HuH-7 (cell line): ENCODE measurements at regions not wholly inside any gene's neighbourhood (a gene's known extent, or its start where the extent isn't known, plus 50 kb on each side); places are given as distances from the start of the nearest gene placed in this dataset.

Source experiments
- DNase-seq: peaks from one replicate; pipeline ENCODE4 v3.0.0; 2011; ENCODE audit warnings: low spot score

DNA sequence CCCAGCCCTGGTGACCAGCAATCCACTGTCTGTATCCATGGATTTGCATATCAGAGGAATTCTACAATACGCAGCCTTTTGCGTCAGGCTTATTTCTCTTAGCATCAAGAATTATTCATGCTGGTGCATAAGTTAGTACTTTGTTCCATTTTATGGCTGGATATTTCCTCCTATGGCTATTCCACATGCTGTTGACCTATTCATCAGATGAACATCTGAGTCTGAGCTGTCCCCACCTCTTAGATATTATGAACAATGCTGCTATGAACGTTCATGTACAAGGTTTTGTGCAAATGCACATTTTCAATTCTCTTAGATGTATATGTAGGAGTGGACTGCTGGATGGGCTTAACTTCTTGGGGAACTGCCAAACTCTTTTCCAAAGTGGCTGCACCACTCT, 79.0 kb upstream of the CST7 start:
- no peak for DNase-seq

DNA sequence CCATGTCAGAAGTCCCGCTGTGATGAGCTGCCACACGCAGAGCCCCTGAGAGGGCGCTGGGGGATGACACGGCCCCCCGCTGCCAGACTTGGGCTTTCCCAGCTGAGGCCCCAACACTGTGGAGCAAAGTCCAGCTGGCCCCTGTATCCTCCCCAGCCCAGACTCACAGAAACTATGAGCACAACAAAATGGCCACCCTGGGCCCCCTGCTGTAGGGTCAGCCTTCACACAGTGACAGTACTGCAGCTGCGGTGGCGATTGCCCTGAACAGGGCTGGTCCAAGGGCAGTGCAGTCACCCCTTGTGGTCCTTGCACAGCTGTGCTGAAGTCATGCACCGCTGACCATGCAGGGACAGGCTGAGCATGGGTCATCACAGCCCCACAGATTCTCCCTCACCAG, 78.2 kb upstream of the CST7 start:
- no peak for DNase-seq

DNA sequence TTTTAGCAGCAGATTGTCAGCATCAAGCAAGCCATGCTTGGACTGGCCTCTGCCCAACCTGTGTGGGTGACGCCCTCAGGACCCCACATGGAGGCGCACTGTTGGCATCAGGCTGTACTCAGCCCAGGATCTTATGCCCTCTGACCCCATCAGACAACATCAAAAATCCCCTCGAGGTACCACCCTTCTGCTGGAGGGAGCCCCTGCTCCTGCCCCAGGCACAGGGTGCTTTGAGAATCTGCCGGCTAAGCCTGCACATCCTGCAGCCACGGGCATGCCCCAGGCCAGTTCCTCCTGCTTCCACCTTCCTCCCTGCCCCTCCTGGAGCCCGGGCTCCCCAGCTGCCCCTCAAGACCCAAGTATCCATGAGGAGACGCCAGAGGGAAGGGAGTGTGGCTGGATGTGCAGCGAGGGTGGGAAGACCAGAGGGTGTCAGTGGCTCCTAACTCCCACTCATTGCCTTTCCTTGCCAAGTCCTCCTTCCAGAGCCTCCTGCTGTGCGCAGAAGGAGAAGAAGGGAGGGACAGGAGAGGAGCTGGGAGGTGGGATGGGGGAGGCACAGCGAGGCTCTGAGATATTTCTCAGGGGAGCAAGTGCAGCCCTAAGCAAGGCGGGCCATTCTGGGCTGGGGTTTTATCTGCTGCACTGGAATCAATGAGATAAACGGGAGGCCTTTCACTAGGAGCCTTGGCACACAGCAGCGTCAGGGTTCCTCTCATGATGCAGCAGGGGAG, 77.4 kb upstream of the CST7 start:
- no peak for DNase-seq

DNA sequence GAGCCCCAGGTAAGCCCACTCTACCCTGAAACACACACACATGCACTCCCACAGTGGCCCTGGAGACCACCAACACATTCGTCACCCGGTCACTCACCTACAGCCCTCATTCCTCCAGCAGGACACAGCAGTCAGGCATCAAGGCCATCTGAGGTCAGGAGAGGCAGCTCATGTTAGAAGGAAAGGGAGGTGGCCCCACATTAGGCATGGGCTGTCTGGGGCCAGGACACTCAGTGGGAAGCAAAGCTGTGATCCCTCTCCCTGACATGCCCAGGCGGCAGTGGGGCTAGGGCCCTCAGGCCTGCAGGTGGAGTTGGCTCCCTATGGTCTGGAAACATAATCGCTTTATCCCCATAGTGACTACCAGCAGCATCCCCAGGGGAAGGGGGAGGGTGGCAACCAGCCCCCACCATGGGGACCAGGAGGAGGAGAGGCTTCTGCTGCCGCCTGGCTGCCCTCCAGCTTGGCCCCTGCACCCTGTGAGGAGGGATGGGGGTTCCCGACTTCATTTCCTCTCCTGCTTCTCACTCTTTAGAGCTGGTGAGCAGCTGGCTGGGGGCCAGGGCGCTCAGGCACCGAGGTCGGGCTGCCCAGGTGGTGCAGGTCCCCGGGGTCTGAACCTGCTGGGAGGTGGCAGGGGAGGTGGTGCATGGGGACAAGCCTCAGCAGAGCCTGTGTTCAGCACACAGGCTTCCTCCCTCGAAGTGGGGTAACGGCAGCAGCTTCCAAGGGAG, 76.6 kb upstream of the CST7 start:
- no peak for DNase-seq

DNA sequence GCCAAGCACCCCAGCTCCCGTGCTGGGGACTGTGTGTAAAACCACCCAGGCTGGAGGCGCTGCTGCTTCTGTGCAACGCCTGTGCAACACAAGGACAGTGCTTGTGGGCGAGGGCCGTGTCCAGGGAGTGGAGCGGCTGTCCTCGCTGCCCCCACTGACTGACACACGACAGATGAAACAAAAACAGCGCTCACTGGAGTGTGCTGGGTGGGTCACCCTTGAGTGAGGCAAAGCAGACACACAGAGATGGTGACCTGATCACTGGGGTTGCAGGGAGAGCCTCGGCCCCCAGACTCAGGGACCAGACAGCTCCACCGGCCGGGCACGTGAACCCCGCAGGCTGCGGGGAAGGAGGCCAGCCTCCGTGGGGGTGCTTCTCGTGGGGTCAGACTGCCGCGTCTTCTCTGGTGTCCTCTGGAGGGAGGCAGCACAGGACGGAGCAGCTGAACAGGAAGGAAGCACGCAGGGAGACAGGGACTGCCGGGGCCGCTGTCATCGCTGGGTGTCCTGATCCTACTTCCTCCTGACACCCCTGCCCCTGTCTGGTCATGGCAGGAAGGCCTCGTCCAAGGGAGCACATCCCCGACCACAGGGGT, 75.9 kb upstream of the CST7 start:
- DNase-seq = no peak

DNA sequence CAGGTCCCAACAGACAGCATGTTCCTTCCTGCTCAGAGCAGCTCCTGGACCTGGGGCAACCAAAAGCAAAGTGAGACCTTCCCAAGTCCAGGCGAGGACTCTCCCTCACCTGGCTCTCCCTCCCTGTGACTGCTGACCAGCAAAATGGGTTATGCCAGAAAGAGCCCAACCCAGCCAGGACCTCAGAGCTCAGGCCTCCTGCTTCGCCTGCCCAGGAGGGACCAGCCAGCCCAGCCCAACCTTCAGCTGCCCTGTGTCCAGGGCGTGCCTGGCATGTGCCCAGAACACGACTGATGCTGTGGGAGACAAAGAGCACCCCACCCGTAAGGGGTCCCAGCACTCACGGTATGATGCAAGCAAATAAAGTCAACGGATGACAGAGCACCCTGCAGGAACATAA, 74.0 kb upstream of the CST7 start:
- no peak for DNase-seq

DNA sequence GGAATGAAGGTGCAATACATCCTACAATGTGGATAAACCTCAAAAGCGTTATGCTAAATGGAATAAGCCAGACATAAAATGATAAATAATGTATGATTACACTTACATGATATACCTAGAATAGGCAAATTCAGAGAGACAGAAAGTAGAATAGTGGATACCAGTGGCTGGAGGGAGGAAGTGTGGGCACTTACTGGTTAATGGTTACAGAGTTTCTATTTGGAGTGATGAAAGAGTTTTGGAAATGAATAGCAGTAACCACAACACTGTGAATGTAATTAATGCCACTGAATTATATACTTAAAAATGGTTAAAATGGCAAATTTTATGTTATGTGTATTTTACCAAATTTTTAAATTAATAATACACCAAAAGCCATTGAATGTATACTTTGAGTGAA, 71.4 kb upstream of the CST7 start:
- DNase-seq = no peak

DNA sequence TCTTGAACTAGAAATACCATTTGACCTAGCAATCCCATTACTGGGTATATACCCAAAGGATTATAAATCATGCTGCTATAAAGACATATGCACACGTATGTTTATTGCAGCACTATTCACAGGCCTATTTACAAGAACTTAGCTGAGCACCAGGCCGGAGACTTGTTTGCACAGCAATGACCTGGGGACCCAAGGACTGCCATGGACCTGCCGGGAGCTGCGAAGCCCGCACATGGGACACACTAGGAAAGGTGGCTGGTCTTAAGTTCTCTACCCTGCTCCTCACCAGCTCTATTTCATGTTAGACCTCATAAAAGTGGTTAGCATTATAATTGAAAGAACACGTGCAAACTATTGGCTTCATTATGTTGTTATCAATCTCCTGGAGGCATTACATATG, 70.4 kb upstream of the CST7 start:
- no peak for DNase-seq

DNA sequence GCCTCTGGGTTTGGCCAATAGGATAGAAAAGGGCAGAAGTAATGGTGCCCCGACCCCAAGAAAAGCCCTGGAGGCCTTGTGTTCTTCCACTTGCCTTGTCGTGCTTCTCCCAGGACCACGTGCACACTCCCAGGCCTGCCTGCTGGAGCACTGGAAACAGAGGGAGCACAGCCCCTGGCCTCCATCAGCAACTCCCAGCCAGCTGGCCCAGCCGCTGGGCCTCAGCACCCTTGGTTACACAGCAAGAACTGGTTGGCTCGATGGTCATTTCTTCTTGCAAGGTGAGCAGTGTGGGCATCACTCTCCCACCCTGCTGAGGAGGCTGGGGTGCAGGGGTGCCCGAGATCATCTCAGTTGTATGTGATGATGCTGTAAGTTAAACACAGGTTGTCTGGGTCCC, 69.2 kb upstream of the CST7 start:
- no peak for DNase-seq

DNA sequence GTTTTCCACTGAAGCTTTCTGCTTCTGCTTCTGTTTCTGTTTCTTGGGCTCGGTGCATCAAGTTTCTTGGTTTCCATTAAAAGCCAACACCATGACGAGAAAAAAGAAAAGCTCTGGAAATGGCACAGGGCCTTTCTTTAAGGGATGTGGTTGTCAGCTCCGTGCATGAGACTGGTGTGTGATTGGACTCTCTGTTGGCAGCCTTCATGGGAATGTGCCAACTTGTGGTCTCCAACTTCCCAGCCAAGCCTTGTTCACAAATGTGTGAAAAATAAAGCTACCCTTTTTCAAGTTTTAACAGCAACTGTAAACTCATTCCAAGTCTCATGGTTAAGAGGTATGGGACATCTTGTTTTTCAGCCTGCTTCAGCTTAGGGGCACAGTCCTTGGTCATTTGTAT, 68.7 kb upstream of the CST7 start:
- DNase-seq = no peak

DNA sequence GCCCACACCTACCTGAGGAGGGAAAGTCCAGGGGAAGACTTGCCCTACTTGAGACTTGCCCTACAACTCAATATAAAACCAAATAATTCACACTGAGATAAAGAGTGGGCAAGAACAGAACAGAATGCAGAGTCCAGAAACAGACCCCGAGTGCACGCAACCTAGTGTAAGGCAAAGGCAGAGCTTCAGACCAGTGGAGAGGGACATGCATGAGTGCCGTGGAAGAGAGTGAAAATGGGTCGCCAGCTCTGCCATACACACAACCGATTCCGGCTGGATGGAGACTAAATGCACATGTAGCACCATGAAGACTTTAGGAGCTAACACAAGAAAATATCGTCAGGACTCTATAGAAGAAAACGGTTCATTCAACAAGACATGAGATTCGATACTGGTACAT, 58.8 kb upstream of the CST7 start:
- DNase-seq = no peak

DNA sequence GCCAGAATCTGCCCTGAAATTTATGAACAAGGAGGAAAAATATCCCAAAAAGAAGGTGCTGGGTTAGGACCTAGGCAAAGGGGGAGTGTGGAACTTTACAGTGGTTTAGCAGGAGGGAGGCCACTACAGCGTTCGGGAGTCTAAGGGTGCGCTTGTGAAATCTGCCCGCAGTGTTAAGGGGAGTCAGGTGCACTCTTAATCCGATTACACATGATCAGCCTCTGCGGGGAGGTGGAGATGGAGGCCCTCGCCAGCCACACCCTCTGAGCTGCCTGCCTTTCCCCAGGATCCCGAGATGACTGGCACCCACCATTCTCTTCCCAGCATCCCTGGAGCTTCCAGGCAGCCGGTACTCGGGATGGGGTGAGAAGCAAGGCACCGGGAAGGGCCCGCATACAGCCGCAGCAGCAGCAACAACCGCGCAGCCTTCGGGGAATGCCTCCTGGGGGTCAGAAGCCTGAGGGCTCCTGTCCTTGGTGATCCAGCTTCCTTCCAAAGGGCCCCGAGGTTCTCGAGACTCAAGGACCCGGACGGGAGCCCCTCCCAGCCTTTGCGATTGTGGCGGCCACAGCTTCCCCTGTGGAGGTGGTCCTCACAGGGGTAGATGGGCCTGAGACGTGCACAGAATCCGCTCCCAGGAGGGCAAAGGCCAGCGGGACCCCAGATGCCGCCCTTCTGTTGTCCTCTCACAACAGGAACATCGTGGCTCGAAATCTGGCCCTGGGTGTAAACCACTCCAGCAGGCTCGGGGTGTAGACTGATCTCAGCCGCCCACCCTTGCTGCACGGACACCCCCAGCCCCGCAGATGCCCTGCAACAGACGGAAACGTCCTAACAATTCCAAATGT, 57.3 kb upstream of the CST7 start:
- DNase-seq = no peak

DNA sequence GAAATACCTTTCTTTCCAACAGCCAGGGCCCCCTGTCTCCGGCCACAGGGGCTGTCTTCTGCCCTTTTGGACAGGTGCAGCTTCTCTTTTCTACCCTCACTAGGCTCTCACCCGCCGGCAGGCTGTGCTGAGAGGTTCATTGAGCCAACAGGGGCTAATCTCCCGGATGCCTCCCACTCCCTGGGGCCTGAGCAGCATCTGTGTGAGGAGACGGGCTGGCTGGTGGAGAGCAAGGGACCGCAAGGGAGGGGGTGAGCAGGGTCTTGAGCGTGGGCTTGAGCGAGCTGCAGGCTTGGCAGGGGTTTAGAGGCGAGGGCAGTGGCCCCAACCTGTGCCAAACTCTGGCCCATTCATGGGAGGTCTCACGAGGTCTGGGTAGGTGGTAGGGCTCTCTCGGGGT, 56.5 kb upstream of the CST7 start:
- DNase-seq = no peak

DNA sequence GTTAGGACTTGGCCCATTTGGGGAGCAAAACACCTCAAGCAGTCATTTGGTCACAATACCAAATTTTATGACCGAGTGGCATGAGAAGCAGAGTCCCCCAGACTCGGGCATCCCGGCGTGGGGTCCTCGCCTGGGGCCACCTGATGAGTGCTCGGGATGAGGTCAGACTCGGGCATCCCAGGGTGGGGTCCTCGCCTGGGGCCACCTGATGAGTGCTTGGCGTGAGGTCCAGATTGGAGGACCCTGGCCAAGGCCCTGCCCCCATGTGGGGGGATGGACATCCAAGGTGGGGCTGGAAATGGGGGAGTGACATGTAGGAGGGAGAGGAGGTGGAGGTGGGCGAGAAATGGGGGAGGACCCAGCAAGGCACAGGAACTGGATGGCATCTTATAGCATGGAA, 56.1 kb upstream of the CST7 start:
- no peak for DNase-seq

DNA sequence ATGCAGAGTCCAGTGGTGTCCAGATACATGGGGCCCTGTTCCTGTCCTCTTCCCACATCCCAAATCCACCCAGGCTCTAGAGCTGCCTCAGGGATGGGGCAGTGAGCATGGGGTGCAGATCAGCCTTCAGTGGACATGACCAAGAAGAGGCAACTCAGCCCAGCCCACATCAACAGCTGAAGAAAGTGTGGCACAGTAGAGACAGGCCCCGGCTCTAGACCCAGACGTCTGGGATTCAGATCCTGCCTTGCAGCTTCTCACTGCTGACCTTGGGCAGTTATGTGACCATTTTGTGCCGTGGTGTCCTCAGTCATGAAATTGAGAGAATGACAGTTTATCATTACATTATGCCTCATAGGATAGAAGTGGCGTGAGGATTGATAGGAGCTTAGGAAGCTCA, 54.6 kb upstream of the CST7 start:
- no peak for DNase-seq

DNA sequence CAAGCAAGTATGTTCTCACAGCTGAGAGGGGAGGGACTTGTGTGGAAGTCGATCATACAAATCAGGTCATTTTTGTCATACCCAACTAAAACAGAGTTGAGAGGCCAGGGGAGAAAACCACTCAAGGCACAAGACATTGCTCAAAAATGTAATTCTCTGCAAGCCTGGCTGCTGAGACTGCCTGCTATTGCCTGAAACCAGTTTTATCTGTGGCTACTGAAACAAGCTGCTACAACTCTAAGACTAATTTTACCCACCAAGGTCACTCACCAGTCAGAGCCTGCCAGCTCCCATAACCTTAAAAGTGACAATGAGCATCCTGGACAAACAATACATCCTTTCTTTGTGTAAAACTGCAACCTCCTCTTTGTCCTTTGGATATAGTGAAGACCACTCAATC, 54.1 kb upstream of the CST7 start:
- DNase-seq = no peak

DNA sequence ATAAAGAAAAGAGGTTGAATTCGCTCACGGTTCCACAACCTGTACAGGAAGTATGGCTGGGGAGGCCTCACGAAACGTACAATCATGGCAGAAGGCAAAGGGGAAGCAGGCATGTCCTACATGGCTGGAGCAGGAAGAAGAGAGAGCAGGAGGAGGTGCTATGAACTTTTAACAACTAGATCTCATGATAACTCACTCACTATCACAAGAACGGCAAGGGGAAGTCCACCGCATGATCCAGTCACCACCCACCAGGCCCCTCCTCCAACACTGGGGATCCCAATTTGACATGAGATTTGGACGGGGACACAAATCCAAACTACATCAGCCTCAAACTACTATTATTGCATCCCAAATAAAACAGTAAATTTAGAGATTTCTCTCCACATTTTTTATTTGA, 53.6 kb upstream of the CST7 start:
- DNase-seq = no peak

DNA sequence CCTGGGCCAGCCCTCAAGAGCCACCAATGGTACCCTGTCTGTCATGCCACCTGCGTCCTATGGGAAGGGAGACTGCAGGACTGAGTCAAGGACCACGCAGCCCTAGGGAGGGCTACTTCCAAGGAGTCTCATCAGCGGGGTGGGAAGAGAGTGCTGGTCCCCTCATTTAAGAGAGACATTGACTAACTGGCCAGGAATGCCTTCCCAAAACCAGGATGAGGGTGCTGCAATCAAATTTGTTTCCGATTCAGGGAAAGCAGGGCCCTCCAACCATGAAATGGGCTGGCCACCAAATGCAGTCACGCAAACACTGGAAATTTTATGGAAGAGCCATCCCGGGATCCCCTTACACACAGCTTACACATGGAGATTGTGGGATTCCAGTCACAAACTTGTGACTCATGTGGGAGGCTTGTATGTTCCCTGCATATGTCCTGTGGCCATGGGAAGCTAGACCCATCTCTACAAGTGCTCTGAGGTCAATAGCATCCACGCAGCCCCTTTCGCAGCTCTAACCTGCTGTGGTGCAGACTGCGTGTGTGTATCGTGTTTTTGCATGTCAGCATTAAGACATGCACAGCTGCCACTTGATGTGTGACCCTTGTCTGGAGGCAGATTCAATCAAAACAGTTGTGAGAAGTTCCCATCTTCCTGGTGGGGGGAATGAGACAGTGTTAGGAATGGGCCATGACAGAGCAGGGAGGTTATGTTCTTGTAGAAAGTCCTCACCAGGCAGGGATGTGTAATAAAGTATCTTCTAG, 53.0 kb upstream of the CST7 start:
- DNase-seq = no peak

DNA sequence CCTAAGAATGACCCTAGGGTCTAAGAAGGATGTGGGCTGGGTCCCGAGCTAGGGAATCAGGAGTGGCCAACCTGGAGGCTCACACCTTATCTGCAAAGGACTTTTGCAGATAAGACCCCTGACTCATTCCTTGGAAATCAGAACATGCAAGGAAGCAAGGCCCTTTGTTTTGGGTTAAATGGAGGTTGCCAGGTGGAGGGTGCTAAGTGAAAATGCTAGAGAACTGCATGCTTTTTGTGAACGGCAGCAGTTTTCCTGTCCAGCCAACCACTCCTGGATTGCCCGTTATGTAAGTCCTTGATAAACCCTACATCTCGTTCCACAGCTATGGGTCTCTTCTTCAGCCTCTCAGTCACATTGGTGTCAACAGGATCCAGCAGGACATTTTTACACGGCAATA, 52.1 kb upstream of the CST7 start:
- no peak for DNase-seq

DNA sequence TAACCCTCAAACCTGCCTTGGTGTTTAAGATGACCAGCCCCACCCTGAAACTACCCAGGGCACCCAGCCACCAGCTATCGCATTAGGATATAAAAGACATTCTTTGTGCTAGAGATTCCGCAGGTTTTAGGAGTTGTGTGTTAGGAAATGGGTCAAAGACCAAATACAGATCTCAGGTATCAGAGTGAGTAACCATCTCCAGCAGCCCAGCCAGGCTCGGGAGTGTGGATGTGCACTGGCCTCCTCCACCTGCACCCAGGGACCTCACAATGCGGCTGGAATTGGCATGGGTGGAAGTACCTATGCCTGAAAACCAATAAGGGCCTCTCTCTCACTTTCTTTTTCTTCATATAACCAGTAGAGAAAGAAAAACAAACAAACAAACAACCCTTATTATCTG, 51.1 kb upstream of the CST7 start:
- DNase-seq = no peak

DNA sequence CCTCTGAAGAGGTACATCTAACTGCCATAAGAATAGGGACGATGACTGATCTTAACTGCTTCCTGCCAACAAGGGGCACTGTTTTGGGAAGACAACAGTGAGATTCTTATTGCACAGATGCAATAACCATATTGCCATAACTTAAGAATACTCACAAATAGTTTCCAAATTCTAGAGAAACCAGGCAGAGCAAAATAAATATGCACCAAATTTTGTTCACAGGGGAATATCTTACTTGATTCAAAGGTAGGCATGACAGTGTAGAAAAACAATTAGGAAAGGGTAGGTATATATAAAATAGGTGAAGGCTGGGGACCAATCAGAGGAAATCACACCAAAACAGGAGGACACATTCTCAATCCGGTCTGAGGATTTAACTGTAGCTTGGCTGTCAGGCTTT, 49.9 kb upstream of the CST7 start:
- no peak for DNase-seq
